ENCODE measurements at regions not wholly inside any gene's neighbourhood (a gene's known extent, or its start where the extent isn't known, plus 50 kb on each side); places are given as distances from the start of the nearest gene placed in this dataset.

DNA sequence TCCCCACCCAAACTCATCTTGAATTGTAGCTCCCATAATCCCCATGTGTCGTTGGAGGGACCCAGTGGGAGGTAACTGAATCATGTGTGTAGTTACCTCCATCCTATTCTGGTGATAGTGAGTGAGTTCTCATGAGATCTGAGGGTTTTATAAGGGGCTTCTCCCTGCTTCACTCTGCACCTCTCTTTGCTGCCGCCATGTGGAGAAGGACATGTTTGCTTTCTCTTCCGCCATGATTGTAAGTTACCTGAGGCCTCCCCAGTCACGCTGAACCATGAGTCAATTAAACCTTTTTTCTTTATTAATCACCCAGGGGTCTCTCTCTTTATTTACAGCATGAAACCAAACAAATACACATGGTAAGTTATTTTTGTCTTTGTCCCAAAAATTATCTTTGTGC lies 726.1 kb downstream of the CDH18 start:
- Histone ChIP-seq H3K9me3 (ENCODE audit: control insufficient read depth, low read depth, low read length) (no peaks in the 10 kb centered on the region), H3K27me3 (ENCODE audit: control insufficient read depth, extremely low read depth, insufficient read depth, low read length) (no peaks in the 10 kb centered on the region), H3K27ac (ENCODE audit: control insufficient read depth, insufficient read depth, low read length) (no peak overlapping the region), H3K9me1 (ENCODE audit: control insufficient read depth, extremely low read depth, insufficient read depth, low read length) (no peaks in the 10 kb centered on the region), H4K20me1 (ENCODE audit: control insufficient read depth, extremely low read depth, insufficient read depth, low read length) (no peaks in the 10 kb centered on the region), H3K9ac (ENCODE audit: control insufficient read depth, extremely low read depth, insufficient read depth, low read length) (no peak overlapping the region), H3K4me2 (ENCODE audit: control insufficient read depth, extremely low read depth, insufficient read depth, low read depth, low read length) (no peak overlapping the region), H3K4me1 (ENCODE audit: control insufficient read depth, extremely low read depth, insufficient read depth, low read length) (no peaks in the 10 kb centered on the region), H3K4me3 (ENCODE audit: control insufficient read depth in 2 of 3, extremely low read depth in 1 of 3, insufficient read depth in 2 of 3, low read depth in 1 of 3, low read length in 3 of 3) (no peak overlapping the region), H3K36me3 (ENCODE audit: control insufficient read depth in 2 of 2, extremely low read depth in 1 of 2, insufficient read depth in 2 of 2, low read length in 2 of 2) (no peaks in the 10 kb centered on the region), H3K79me2 (ENCODE audit: control insufficient read depth, insufficient read depth, low read length) (no peaks in the 10 kb centered on the region), H2AFZ (ENCODE audit: control insufficient read depth, low read length) (no peak overlapping the region)
- FAIRE-seq (no peak), DNase-seq (ENCODE audit: low read depth, low spot score) (no peak)
- dilution Hi-C loops (cut with MboI; ENCODE audit: extremely low pct_ligation_motif_present, low sequenced_read_pairs), result no loop called here
- no peak for TF ChIP-seq EZH2 (IDR thresholded peaks at IDR 0.05; ENCODE audit: low read length)

DNA sequence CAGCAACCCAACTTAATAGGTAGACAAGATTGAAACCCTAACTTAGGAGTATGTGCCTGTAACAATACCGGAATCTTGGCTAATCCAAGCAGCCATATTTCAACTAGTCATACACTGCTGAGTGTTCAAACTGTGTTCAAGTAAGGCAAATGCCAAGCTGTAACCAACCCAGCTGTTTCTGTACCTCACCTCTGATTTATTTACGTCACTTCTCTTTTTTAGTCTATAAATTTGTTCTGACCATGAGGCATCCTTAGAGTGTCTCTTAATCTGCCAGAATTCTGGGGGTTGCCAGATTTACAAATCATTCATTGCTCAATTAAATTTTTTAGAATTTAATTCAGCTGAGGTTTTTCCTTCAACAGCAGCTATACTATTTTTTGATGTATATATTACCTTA lies 723.2 kb downstream of the CDH18 start:
- FAIRE-seq, result no peak
- Histone ChIP-seq H4K20me1 (ENCODE audit: control insufficient read depth, extremely low read depth, insufficient read depth, low read length) (no peaks in the 10 kb centered on the region), H3K4me2 (ENCODE audit: control insufficient read depth, extremely low read depth, insufficient read depth, low read depth, low read length) (no peak overlapping the region), H3K9me3 (ENCODE audit: control insufficient read depth, low read depth, low read length) (no peaks in the 10 kb centered on the region), H3K9ac (ENCODE audit: control insufficient read depth, extremely low read depth, insufficient read depth, low read length) (no peak overlapping the region), H3K79me2 (ENCODE audit: control insufficient read depth, insufficient read depth, low read length) (no peaks in the 10 kb centered on the region), H3K4me1 (ENCODE audit: control insufficient read depth, extremely low read depth, insufficient read depth, low read length) (no peaks in the 10 kb centered on the region), H3K27ac (ENCODE audit: control insufficient read depth, insufficient read depth, low read length) (no peak overlapping the region), H2AFZ (ENCODE audit: control insufficient read depth, low read length) (no peak overlapping the region), H3K9me1 (ENCODE audit: control insufficient read depth, extremely low read depth, insufficient read depth, low read length) (no peaks in the 10 kb centered on the region), H3K4me3 (ENCODE audit: control insufficient read depth in 2 of 3, extremely low read depth in 1 of 3, insufficient read depth in 2 of 3, low read depth in 1 of 3, low read length in 3 of 3) (no peak overlapping the region), H3K27me3 (ENCODE audit: control insufficient read depth, extremely low read depth, insufficient read depth, low read length) (no peaks in the 10 kb centered on the region), H3K36me3 (ENCODE audit: control insufficient read depth in 2 of 2, extremely low read depth in 1 of 2, insufficient read depth in 2 of 2, low read length in 2 of 2) (no peaks in the 10 kb centered on the region)
- TF ChIP-seq, protein P1, sequence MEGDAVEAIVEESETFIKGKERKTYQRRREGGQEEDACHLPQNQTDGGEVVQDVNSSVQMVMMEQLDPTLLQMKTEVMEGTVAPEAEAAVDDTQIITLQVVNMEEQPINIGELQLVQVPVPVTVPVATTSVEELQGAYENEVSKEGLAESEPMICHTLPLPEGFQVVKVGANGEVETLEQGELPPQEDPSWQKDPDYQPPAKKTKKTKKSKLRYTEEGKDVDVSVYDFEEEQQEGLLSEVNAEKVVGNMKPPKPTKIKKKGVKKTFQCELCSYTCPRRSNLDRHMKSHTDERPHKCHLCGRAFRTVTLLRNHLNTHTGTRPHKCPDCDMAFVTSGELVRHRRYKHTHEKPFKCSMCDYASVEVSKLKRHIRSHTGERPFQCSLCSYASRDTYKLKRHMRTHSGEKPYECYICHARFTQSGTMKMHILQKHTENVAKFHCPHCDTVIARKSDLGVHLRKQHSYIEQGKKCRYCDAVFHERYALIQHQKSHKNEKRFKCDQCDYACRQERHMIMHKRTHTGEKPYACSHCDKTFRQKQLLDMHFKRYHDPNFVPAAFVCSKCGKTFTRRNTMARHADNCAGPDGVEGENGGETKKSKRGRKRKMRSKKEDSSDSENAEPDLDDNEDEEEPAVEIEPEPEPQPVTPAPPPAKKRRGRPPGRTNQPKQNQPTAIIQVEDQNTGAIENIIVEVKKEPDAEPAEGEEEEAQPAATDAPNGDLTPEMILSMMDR (optimal IDR thresholded peaks at IDR 0.05 in 1 of 3, IDR thresholded peaks at IDR 0.05 in 1 of 3, conservative IDR thresholded peaks at IDR 0.05 in 1 of 3; ENCODE audit: extremely low read depth in 1 of 3, insufficient read depth in 2 of 3, low read length in 3 of 3), result no peak
- no peak for TF ChIP-seq EZH2 (IDR thresholded peaks at IDR 0.05; ENCODE audit: low read length)
- dilution Hi-C loops (cut with MboI; ENCODE audit: extremely low pct_ligation_motif_present, low sequenced_read_pairs), result no loop called here
- DNase-seq (ENCODE audit: low read depth, low spot score), result no peak

DNA sequence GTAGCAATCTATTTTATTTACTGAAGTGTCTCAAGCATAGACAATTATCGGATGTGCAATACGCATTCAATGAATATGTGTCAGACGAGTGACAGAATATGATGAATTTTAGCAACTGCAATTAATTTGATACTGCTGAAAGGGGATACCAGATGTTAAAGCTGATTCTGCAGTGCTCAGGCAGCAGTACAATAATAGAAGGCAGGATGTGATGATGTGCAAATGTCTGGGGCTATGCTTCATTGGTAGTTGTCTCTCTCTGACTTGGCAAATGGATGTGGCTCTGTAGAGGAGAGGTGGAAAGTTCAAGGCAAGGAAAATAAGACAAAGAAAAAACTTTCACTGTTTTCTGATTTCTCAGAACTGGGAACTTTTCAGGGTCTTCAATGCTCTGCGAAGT lies 721.2 kb downstream of the CDH18 start:
- H3K9ac ChIP-seq (ENCODE audit: control insufficient read depth, extremely low read depth, insufficient read depth, low read length), result no peak overlapping the region
- no peak overlapping the region for H3K4me3 ChIP-seq (ENCODE audit: control insufficient read depth in 2 of 3, extremely low read depth in 1 of 3, insufficient read depth in 2 of 3, low read depth in 1 of 3, low read length in 3 of 3)
- dilution Hi-C loops (cut with MboI; ENCODE audit: extremely low pct_ligation_motif_present, low sequenced_read_pairs), result no loop called here
- H3K27me3 ChIP-seq (ENCODE audit: control insufficient read depth, extremely low read depth, insufficient read depth, low read length), result no peaks in the 10 kb centered on the region
- no peaks in the 10 kb centered on the region for H3K9me3 ChIP-seq (ENCODE audit: control insufficient read depth, low read depth, low read length)
- no peak for FAIRE-seq
- no peak overlapping the region for H3K27ac ChIP-seq (ENCODE audit: control insufficient read depth, insufficient read depth, low read length)
- no peaks in the 10 kb centered on the region for H3K36me3 ChIP-seq (ENCODE audit: control insufficient read depth in 2 of 2, extremely low read depth in 1 of 2, insufficient read depth in 2 of 2, low read length in 2 of 2)
- no peaks in the 10 kb centered on the region for H3K9me1 ChIP-seq (ENCODE audit: control insufficient read depth, extremely low read depth, insufficient read depth, low read length)
- H3K79me2 ChIP-seq (ENCODE audit: control insufficient read depth, insufficient read depth, low read length), result no peaks in the 10 kb centered on the region
- no peak for DNase-seq (ENCODE audit: low read depth, low spot score)
- H3K4me2 ChIP-seq (ENCODE audit: control insufficient read depth, extremely low read depth, insufficient read depth, low read depth, low read length), result no peak overlapping the region
- TF ChIP-seq, protein P1 (optimal IDR thresholded peaks at IDR 0.05 in 1 of 3, IDR thresholded peaks at IDR 0.05 in 1 of 3, conservative IDR thresholded peaks at IDR 0.05 in 1 of 3; ENCODE audit: extremely low read depth in 1 of 3, insufficient read depth in 2 of 3, low read length in 3 of 3), result no peak
- TF ChIP-seq EZH2 (IDR thresholded peaks at IDR 0.05; ENCODE audit: low read length), result no peak
- no peaks in the 10 kb centered on the region for H3K4me1 ChIP-seq (ENCODE audit: control insufficient read depth, extremely low read depth, insufficient read depth, low read length)
- H2AFZ ChIP-seq (ENCODE audit: control insufficient read depth, low read length), result no peak overlapping the region
- no peaks in the 10 kb centered on the region for H4K20me1 ChIP-seq (ENCODE audit: control insufficient read depth, extremely low read depth, insufficient read depth, low read length)
